Gastroesophageal sphincter (tissue), 3 donors: ENCODE measurements at regions not wholly inside any gene's neighbourhood (a gene's known extent, or its start where the extent isn't known, plus 50 kb on each side); places are given as distances from the start of the nearest gene placed in this dataset.

Experiments
- CTCF ChIP-seq, 4 experiments: fragments of 200-600 bp in 2 of 4; fragments of 450-650 bp in 2 of 4; sonication (generic) in 1 of 4; IDR thresholded peaks; one replicate each; pipeline ENCODE4 v1.5.1; 2017 to 2019; ENCODE audit warnings: antibody characterized with exemption in 4 of 4, mild to moderate bottlenecking in 2 of 4, moderate library complexity in 2 of 4
- EP300 ChIP-seq: sonication (generic); formaldehyde crosslinking; IDR thresholded peaks from one replicate; pipeline ENCODE4 v1.6.1; 2017; ENCODE audit warnings: antibody characterized with exemption, mild to moderate bottlenecking
- POLR2A ChIP-seq, 2 donors: fragments of 450-650 bp; IDR thresholded peaks; one replicate each; pipeline ENCODE4 v1.6.1; 2017; ENCODE audit warnings: antibody characterized with exemption in 2 of 2, mild to moderate bottlenecking in 2 of 2, moderate library complexity in 1 of 2

DNA sequence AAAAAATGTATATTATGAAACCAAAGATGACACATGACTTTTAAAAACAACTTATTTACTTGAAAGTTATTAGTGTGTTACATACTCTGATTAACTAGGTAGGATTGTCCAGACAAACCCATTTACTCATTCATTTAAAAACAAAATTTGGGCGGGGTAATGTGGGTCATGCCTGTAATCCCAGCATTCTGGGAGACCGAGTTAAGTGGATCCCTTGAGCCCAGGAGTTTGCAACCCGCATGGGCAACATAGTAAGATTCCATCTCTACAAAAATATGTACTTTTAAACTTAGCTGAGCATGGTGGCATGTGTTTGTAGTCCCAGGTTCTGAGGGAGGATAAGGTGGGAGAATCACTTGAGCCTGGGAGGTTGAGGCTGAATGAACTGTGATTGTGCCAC, 1414.7 kb downstream of the PLA2G4A start:
- TF ChIP-seq CTCF (IDR thresholded peaks at IDR 0.05), result no peak
- TF ChIP-seq POLR2A (IDR thresholded peaks at IDR 0.05), result no peak
- no peak for TF ChIP-seq EP300
